Fibroblast of pulmonary artery (primary cell): ENCODE measurements at regions not wholly inside any gene's neighbourhood (a gene's known extent, or its start where the extent isn't known, plus 50 kb on each side); places are given as distances from the start of the nearest gene placed in this dataset.

Source experiments
- DNase-seq: peaks from one replicate; pipeline ENCODE4 v3.0.0-alpha.2; 2010; ENCODE audit warnings: low read depth
- H3K4me3 ChIP-seq: replicated peaks from 2 replicates; pipeline ENCODE4 v1.5.1; 2011; ENCODE audit warnings: low read depth, mild to moderate bottlenecking, control low read depth, low read length, moderate library complexity
- TF ChIP-seq, protein P1 (sequence below): IDR thresholded peaks from 2 replicates; pipeline ENCODE4 v1.5.1; 2011; ENCODE audit warnings: mild to moderate bottlenecking, control low read depth, low read length, inconsistent platforms; ENCODE audit errors: missing control alignments

GRCh38 chr7:87047-87446 is 105.3 kb upstream of the FAM20C start:
- TF ChIP-seq, protein P1, sequence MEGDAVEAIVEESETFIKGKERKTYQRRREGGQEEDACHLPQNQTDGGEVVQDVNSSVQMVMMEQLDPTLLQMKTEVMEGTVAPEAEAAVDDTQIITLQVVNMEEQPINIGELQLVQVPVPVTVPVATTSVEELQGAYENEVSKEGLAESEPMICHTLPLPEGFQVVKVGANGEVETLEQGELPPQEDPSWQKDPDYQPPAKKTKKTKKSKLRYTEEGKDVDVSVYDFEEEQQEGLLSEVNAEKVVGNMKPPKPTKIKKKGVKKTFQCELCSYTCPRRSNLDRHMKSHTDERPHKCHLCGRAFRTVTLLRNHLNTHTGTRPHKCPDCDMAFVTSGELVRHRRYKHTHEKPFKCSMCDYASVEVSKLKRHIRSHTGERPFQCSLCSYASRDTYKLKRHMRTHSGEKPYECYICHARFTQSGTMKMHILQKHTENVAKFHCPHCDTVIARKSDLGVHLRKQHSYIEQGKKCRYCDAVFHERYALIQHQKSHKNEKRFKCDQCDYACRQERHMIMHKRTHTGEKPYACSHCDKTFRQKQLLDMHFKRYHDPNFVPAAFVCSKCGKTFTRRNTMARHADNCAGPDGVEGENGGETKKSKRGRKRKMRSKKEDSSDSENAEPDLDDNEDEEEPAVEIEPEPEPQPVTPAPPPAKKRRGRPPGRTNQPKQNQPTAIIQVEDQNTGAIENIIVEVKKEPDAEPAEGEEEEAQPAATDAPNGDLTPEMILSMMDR, result no peak
- H3K4me3 ChIP-seq, result no peak overlapping the region
- DNase-seq, result no peak

GRCh38 chr7:87671-88070 is 104.7 kb upstream of the FAM20C start:
- DNase-seq, result no peak
- TF ChIP-seq, protein P1, result no peak
- H3K4me3 ChIP-seq, result no peak overlapping the region

DNA sequence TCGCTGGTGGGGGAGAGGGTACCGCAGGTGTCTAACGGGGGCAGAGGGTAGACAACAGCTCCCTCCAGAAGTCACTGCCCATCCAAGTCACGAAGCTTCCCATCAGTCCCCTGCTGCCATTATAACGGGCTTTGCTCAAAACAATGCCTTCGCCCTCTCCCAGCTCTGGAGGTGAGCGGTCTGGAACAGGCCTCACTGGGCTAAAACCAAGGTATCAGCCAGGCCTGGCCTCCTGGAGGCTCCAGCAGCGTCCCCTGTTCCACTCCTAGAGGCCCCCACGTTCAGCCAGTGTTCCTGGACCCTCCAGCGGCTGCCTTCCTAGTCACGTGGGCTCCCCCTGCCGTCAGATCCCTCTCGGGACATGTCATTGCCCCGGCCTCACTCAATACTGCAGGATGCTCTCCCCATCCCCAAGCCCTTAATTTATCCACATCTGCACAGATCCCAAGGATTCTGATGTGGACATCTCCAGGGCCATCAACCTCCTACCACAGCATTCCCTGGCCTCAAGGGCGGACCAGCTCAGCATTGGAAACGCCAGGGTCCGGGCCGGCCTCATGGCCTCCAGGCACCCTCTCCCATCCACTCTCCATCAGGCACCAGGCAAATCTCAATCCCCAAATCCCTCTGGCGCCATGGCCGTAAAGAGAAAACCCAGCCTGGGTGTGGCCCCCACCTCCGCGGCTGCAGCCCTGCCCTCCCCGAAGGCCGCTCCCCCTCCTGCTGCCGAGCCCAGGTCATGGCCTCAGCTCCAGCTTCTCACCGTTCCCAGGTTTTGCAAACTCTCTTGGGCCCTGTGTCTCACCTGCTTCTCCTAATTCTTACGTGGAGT is 104.1 kb upstream of the FAM20C start:
- DNase-seq, result no peak
- TF ChIP-seq, protein P1, result peak; percentile 5
- H3K4me3 ChIP-seq, result no peak overlapping the region

DNA sequence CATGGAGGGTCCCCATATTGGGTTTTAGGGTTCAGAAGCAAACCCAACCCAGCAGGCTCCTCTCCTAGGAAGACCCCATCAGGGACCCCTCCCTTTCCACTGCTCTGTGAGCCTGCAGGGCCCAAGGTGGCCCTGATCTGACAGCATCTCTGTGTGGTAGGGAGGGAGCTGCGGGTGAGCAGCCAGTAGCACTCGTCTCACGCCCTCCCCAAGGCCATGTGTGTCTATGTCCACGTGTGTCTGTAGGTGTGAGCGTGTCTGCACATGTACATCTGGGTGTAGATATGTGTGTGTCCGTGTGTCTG is 103.5 kb upstream of the FAM20C start:
- TF ChIP-seq, protein P1, result no peak
- no peak for DNase-seq
- no peak overlapping the region for H3K4me3 ChIP-seq

GRCh38 chr7:89232-90019 is 102.9 kb upstream of the FAM20C start:
- TF ChIP-seq, protein P1, result no peak
- DNase-seq, result peak; percentile 85
- H3K4me3 ChIP-seq, result no peak overlapping the region

DNA sequence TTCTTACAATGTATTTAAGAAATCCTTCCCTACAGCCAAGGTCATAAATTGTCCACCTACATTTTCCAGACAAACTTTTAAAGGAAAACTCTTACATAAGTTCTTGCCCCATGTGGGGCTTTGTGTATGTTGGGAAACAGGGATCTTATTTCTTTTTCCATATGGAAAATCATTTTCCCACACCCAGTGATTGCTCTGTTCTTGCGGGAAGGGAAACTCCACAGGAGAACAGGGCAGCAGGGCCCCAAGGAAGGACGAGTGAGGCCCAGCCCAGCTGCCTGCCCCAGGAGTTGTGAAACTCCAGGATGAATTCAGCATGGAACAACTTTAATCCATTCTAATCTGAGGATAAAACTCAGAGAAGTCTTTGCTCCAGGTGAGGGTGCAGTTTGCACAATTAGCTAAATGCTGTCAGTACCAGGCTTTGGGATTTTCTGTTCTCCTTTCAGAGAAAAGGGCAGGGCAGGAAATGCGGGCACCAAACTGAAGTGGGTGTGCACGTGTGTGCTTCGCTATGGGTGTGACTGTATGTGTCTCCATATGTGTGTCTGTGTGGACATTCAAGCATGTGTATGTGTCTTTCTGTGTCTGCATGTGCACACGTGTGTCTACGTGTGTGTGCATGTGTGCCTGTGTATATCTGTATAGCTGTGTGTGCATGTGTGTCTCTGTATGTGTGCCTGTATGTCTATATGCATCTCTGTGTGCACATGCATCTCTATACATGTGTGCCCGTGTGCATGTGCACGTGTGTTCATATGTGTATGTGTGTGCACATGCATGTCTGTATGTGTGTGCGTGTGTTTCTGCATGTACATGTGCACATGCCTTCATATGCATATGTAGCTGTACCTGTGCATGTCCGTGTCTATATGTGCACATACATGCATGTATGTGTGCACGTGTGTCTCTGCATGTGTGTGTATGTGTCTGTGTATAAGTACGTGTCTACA is 102.0 kb upstream of the FAM20C start:
- H3K4me3 ChIP-seq, result no peak overlapping the region
- TF ChIP-seq, protein P1, result no peak
- peak; percentile 83 for DNase-seq
